NT2/D1 (cell line): ENCODE measurements at regions not wholly inside any gene's neighbourhood (a gene's known extent, or its start where the extent isn't known, plus 50 kb on each side); places are given as distances from the start of the nearest gene placed in this dataset.

Experiments
- SUZ12 ChIP-seq: IDR thresholded peaks from 2 replicates; pipeline ENCODE4 v1.6.1; 2011; ENCODE audit not compliant: insufficient read length, insufficient read depth; ENCODE audit errors: extremely low read depth
- YY1 ChIP-seq: IDR thresholded peaks from 2 replicates; pipeline ENCODE4 v1.6.1; 2011; ENCODE audit not compliant: insufficient read length, insufficient read depth
- ZNF274 ChIP-seq: IDR thresholded peaks from 2 replicates; pipeline ENCODE4 v1.6.1; 2011; ENCODE audit warnings: mild to moderate bottlenecking, low read depth, low read length

DNA sequence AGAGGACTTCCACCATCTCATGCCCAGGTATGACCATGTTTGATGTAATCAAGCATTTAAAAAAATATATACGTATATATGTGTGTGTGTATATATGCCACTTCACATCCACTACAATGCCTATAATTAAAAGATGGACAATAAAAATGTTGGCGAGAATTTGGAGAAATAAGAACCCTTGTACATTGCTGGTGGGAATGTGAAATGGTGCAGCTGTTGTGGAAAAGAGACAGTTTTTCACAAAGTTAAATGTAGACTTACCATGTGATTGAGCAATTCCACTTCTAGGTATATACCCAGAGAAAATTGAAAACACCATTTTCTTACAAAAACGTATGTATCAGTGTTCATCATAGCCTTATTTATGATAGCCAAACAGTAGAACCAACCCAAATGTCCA, 229.2 kb upstream of the WWC1 start:
- TF ChIP-seq ZNF274 (no peak), SUZ12 (no peak), YY1 (no peak)
